H1 (cell line): ENCODE measurements at regions not wholly inside any gene's neighbourhood (a gene's known extent, or its start where the extent isn't known, plus 50 kb on each side); places are given as distances from the start of the nearest gene placed in this dataset.

Experiments
- CTCF ChIA-PET: fragments of 300-600 bp; sonication (Branson Sonifier 250); formaldehyde crosslinking; loops from one replicate; lab custom pipeline; 2021; ENCODE audit not compliant: partially characterized antibody; lab: Charles Lee
- POLR2A ChIA-PET: fragments of 300-600 bp; sonication (Branson Sonifier 250); formaldehyde crosslinking; loops from one replicate; lab custom pipeline; 2021; ENCODE audit warnings: inconsistent platforms; ENCODE audit not compliant: partially characterized antibody; lab: Charles Lee
- DNase-seq, 2 experiments: peaks; one replicate each; pipeline versions ENCODE4 v3.0.0 to v3.0.0-alpha.2; 2010 to 2022; ENCODE audit warnings: low spot score in 2 of 2, low read depth in 1 of 2, mixed read lengths in 1 of 2
- FAIRE-seq: peaks from 2 replicates; lab custom pipeline; 2011; peaks lifted over from hg19 to GRCh38; lab: Jason Lieb, UNC
- H2AFZ ChIP-seq: 2 replicates; pipeline ENCODE4 v1.8.1; 2012; ENCODE audit warnings: low read length, inconsistent platforms
- H2AK5ac ChIP-seq: 2 replicates; pipeline ENCODE4 v1.6.1; 2013; ENCODE audit warnings: low read depth, low read length
- H2BK120ac ChIP-seq: replicated peaks from 2 replicates; pipeline ENCODE3; 2013; ENCODE audit warnings: low read depth, low read length, inconsistent platforms
- H2BK12ac ChIP-seq: 2 replicates; pipeline ENCODE4 v1.6.1; 2013; ENCODE audit warnings: low read depth, low read length
- H2BK15ac ChIP-seq: 2 replicates; pipeline ENCODE4 v1.6.1; 2013; ENCODE audit warnings: low read length
- H2BK20ac ChIP-seq: 2 replicates; pipeline ENCODE4 v1.6.1; 2013; ENCODE audit warnings: low read length
- H2BK5ac ChIP-seq: 2 replicates; pipeline ENCODE4 v1.6.1; 2013; ENCODE audit warnings: low read depth, low read length
- H3K14ac ChIP-seq: 2 replicates; pipeline ENCODE4 v1.6.1; 2013; ENCODE audit warnings: inconsistent platforms; ENCODE audit not compliant: insufficient read length
- H3K18ac ChIP-seq: 2 replicates; pipeline ENCODE4 v1.6.1; 2013; ENCODE audit warnings: low read length; ENCODE audit errors: extremely low read depth
- H3K23ac ChIP-seq: 2 replicates; pipeline ENCODE4 v1.6.1; 2013; ENCODE audit warnings: inconsistent platforms; ENCODE audit not compliant: insufficient read length
- H3K23me2 ChIP-seq: 2 replicates; pipeline ENCODE4 v1.6.1; 2013; ENCODE audit warnings: low read depth, low read length
- H3K27ac ChIP-seq: 2 replicates; pipeline ENCODE4 v1.6.1; 2011; ENCODE audit warnings: low read depth, low read length, inconsistent platforms
- H3K27me3 ChIP-seq, 4 experiments: replicated peaks in 1 of 4; 1 replicate in 1 of 4; 2 replicates in 3 of 4; pipeline versions ENCODE4 v1.6.1 to v1.8.1; 2011 to 2013; ENCODE audit warnings: low read length in 3 of 4, mild to moderate bottlenecking in 3 of 4, inconsistent platforms in 2 of 4, mixed read lengths in 2 of 4, moderate library complexity in 1 of 4; ENCODE audit not compliant: control insufficient read depth in 3 of 4, insufficient read depth in 3 of 4; ENCODE audit errors: extremely low read depth in 1 of 4
- H3K36me3 ChIP-seq, 4 experiments: 2 replicates each; pipeline versions ENCODE4 v1.6.1 to v1.8.1; 2011 to 2013; ENCODE audit warnings: mild to moderate bottlenecking in 4 of 4, low read length in 3 of 4, moderate library complexity in 2 of 4, control low read depth in 1 of 4, inconsistent platforms in 1 of 4; ENCODE audit not compliant: insufficient read depth in 4 of 4, control insufficient read depth in 2 of 4
- H3K4ac ChIP-seq: replicated peaks from 2 replicates; pipeline ENCODE3; 2013; ENCODE audit warnings: low read length, low read depth, mixed read lengths, inconsistent platforms; ENCODE audit not compliant: insufficient read length
- H3K4me1 ChIP-seq, 4 experiments: replicated peaks in 1 of 4; 1 replicate in 1 of 4; 2 replicates in 3 of 4; pipeline versions ENCODE4 v1.6.1 to v1.8.1; 2011 to 2013; ENCODE audit warnings: low read length in 3 of 4, inconsistent platforms in 2 of 4, mixed read lengths in 1 of 4; ENCODE audit not compliant: insufficient read depth in 4 of 4, control insufficient read depth in 3 of 4
- H3K4me2 ChIP-seq, 2 experiments: 2 replicates each; pipeline versions ENCODE4 v1.6.1 to v1.8.1; 2011 to 2013; ENCODE audit warnings: low read depth in 2 of 2, low read length in 2 of 2, control low read depth in 1 of 2, inconsistent platforms in 1 of 2, mild to moderate bottlenecking in 1 of 2; ENCODE audit not compliant: insufficient read depth in 1 of 2
- H3K4me3 ChIP-seq, 4 experiments: fragments of 200-600, 300-600 bp in 1 of 4; sonication (generic), shearing (Covaris generic), sonication (Bioruptor Twin) in 1 of 4; 2 replicates each; pipeline versions ENCODE4 v1.5.1 to v1.8.1; 2011 to 2016; ENCODE audit warnings: low read length in 4 of 4, low read depth in 3 of 4, control low read depth in 2 of 4, inconsistent platforms in 2 of 4, mild to moderate bottlenecking in 2 of 4, mixed read lengths in 1 of 4, moderate library complexity in 1 of 4; ENCODE audit not compliant: insufficient read depth in 2 of 4; ENCODE audit errors: extremely low read depth in 1 of 4
- H3K56ac ChIP-seq: replicated peaks from 2 replicates; pipeline ENCODE3; 2013; ENCODE audit warnings: low read depth, mild to moderate bottlenecking, mixed read lengths, low read length, inconsistent platforms; ENCODE audit not compliant: insufficient read length
- H3K79me1 ChIP-seq: 2 replicates; pipeline ENCODE4 v1.6.1; 2013; ENCODE audit warnings: low read depth, low read length, control low read depth
- H3K79me2 ChIP-seq, 2 experiments: 2 replicates each; pipeline versions ENCODE4 v1.6.1 to v1.8.1; 2012 to 2013; ENCODE audit warnings: low read length in 2 of 2, mild to moderate bottlenecking in 2 of 2, inconsistent platforms in 1 of 2; ENCODE audit not compliant: insufficient read depth in 2 of 2, control insufficient read depth in 1 of 2
- H3K9ac ChIP-seq, 4 experiments: replicated peaks in 1 of 4; 1 replicate in 1 of 4; 2 replicates in 3 of 4; pipeline versions ENCODE4 v1.6.1 to v1.8.1; 2011 to 2013; ENCODE audit warnings: low read depth in 3 of 4, low read length in 3 of 4, control low read depth in 2 of 4, mild to moderate bottlenecking in 2 of 4, moderate library complexity in 2 of 4, inconsistent platforms in 1 of 4; ENCODE audit errors: extremely low read depth in 1 of 4
- H3K9me3 ChIP-seq, 2 experiments: 2 replicates each; pipeline versions ENCODE4 v1.6.1 to v1.8.1; 2012 to 2013; ENCODE audit warnings: mild to moderate bottlenecking in 2 of 2, moderate library complexity in 2 of 2, control low read depth in 1 of 2, inconsistent platforms in 1 of 2, low read depth in 1 of 2, low read length in 1 of 2, mixed read lengths in 1 of 2; ENCODE audit not compliant: insufficient read depth in 2 of 2
- H4K20me1 ChIP-seq, 2 experiments: replicated peaks in 1 of 2; 2 replicates each; pipeline versions ENCODE3 to v1.8.1; 2011 to 2013; ENCODE audit warnings: inconsistent platforms in 2 of 2, low read length in 2 of 2, mild to moderate bottlenecking in 1 of 2; ENCODE audit not compliant: insufficient read depth in 2 of 2, control insufficient read depth in 1 of 2
- H4K5ac ChIP-seq: 2 replicates; pipeline ENCODE4 v1.6.1; 2013; ENCODE audit warnings: low read length, low read depth, mixed read lengths, inconsistent platforms; ENCODE audit not compliant: insufficient read length
- H4K8ac ChIP-seq: 2 replicates; pipeline ENCODE4 v1.8.0; 2013; ENCODE audit warnings: mild to moderate bottlenecking, moderate library complexity, low read length, inconsistent platforms; ENCODE audit not compliant: insufficient read depth; ENCODE audit errors: extremely low read depth
- H4K91ac ChIP-seq: replicated peaks from 2 replicates; pipeline ENCODE3; 2013; ENCODE audit warnings: low read length, mixed read lengths, inconsistent platforms; ENCODE audit not compliant: insufficient read length
- EZH2 ChIP-seq: fragments of 200-600 bp; sonication (generic); IDR thresholded peaks from 2 replicates; pipeline ENCODE4 v1.7.1; 2012; ENCODE audit warnings: low read depth, mild to moderate bottlenecking, moderate library complexity, low read length, inconsistent platforms; ENCODE audit not compliant: severe bottlenecking
- GTF2F1 ChIP-seq: IDR thresholded peaks from 2 replicates; pipeline ENCODE4 v1.6.1; 2012; ENCODE audit warnings: low read depth, low read length, improper control_type of control experiment, borderline replicate concordance
- MAFK ChIP-seq: IDR thresholded peaks from 2 replicates; pipeline ENCODE4 v1.6.1; 2012; ENCODE audit warnings: low read depth, mild to moderate bottlenecking, improper control_type of control experiment, low read length
- RBBP5 ChIP-seq: IDR thresholded peaks from 2 replicates; pipeline ENCODE4 v1.7.1; 2012; ENCODE audit warnings: low read depth, mild to moderate bottlenecking, inconsistent platforms, low read length, moderate library complexity, borderline replicate concordance
- SP1 ChIP-seq: IDR thresholded peaks from 2 replicates; pipeline ENCODE4 v1.6.1; 2011; ENCODE audit warnings: low read depth, low read length
- SUZ12 ChIP-seq: fragments of 200-600 bp; sonication (generic); IDR thresholded peaks from 2 replicates; pipeline ENCODE4 v1.6.1; 2012; ENCODE audit warnings: mild to moderate bottlenecking, inconsistent platforms, low read length, moderate library complexity, mixed read lengths
- WGBS, 2 experiments: shearing (Covaris generic) in 1 of 2; methylation state at CpG; one replicate each; pipeline versions ENCODE4 v1.1.6 to v1.1.7; 2013 to 2015; ENCODE audit warnings: low lambda C conversion rate in 2 of 2, mixed read lengths in 2 of 2, inconsistent platforms in 1 of 2, low coverage in 1 of 2, missing lambda C conversion rate in 1 of 2; ENCODE audit not compliant: insufficient replicate concordance in 2 of 2, insufficient coverage in 1 of 2, insufficient read length in 1 of 2; ENCODE audit errors: extremely low coverage in 1 of 2, missing lambda C conversion rate in 1 of 2; 5-methylcytosine and 5-hydroxymethylcytosine counted together
- TF ChIP-seq, protein P1 (sequence below): IDR thresholded peaks from 2 replicates; pipeline ENCODE4 v1.6.1; 2012; ENCODE audit warnings: inconsistent platforms

DNA sequence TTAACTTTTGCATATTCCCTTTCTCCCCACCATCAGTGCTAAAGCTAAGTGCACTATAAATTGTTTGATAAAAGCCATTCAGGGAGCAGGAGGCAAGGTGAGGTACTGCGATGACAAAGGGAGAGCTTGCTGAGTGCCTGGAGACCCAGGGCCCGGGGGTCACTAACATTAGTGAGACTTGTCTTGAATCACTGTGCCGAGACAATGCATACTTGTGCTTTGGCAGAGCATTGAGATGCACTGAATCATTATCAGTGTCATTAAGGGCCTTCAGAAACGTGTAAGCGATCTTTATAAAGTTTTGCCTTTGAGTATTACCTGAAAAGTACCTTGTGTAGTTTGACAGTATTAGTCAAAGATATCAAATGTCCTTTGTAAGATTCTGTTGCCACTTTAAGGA, 447.5 kb downstream of the PCNX1 start:
- Histone ChIP-seq H2BK12ac (no peak overlapping the region), H3K18ac (no peak overlapping the region), H4K91ac (no peak overlapping the region), H3K9ac (no peak overlapping the region), H3K23ac (no peak overlapping the region), H3K27me3 (no peaks in the 10 kb centered on the region), H2AK5ac (no peak overlapping the region), H2BK120ac (no peak overlapping the region), H3K4me3 (no peak overlapping the region), H3K79me2 (peaks cover 0 to 92% of the 10 kb centered on the region in 2 experiments), H3K4ac (no peak overlapping the region), H2AFZ (no peak overlapping the region), H2BK5ac (no peak overlapping the region), H3K14ac (no peak overlapping the region), H4K20me1 (peaks cover 0 to 3% of the 10 kb centered on the region in 2 experiments), H3K79me1 (peaks cover 4% of the 10 kb centered on the region), H4K5ac (no peak overlapping the region), H3K23me2 (no peaks in the 10 kb centered on the region), H3K56ac (no peak overlapping the region), H3K36me3 (no peaks in the 10 kb centered on the region), H3K4me1 (peaks cover 1 to 11% (median 2%) of the 10 kb centered on the region in 4 experiments; a peak in 4 of 7 replicates), H3K4me2 (no peak overlapping the region), H3K9me3 (no peaks in the 10 kb centered on the region), H2BK15ac (no peak overlapping the region), H2BK20ac (no peak overlapping the region)
- WGBS, 2 experiments: 58% methylated on average over 5 of the region's 5 CpGs; no CpG with 5 or more reads in 1 of the 2 experiments
- DNase-seq (peak in 1 of 2 experiments; percentile 17), FAIRE-seq (no peak)
- CTCF ChIA-PET: interaction anchor here (1.2 kb wide), 1 partner anchor 252 kb away, joined by 3 read pairs; no protein-coding TSS in a partner anchor
- TF ChIP-seq, protein P1, sequence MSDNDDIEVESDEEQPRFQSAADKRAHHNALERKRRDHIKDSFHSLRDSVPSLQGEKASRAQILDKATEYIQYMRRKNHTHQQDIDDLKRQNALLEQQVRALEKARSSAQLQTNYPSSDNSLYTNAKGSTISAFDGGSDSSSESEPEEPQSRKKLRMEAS: no peak
- TF ChIP-seq SP1 (no peak), RBBP5 (no peak), MAFK (no peak), GTF2F1 (no peak), SUZ12 (no peak), EZH2 (no peak)
- TF ChIP-seq, all 59 proteins: peak for 0
- Histone ChIP-seq H4K8ac (no peak overlapping the region), H3K27ac (no peak overlapping the region)
- POLR2A ChIA-PET: no interaction called here
